Rectal smooth muscle tissue (tissue), 1 donor: ENCODE measurements at regions not wholly inside any gene's neighbourhood (a gene's known extent, or its start where the extent isn't known, plus 50 kb on each side); places are given as distances from the start of the nearest gene placed in this dataset.
"Not testable (repeated sequence)": the region's sequence is repeated elsewhere in the genome, so short reads cannot be mapped to it uniquely, and the experiment has no call there.

Experiments used
- H3K27ac ChIP-seq: one replicate; pipeline ENCODE4 v1.7.0; 2013; ENCODE audit warnings: low read depth, low read length, inconsistent platforms
- H3K27me3 ChIP-seq: one replicate; pipeline ENCODE4 v1.7.0; 2013; ENCODE audit warnings: low read length; ENCODE audit not compliant: control insufficient read depth, insufficient read depth
- H3K36me3 ChIP-seq: one replicate; pipeline ENCODE4 v1.7.0; 2013; ENCODE audit warnings: low read length; ENCODE audit not compliant: control insufficient read depth, insufficient read depth
- H3K4me1 ChIP-seq: one replicate; pipeline ENCODE4 v1.7.0; 2013; ENCODE audit warnings: low read length; ENCODE audit not compliant: control insufficient read depth, insufficient read depth
- H3K4me3 ChIP-seq: one replicate; pipeline ENCODE4 v1.7.0; 2013; ENCODE audit warnings: low read length
- H3K9ac ChIP-seq: one replicate; pipeline ENCODE4 v1.7.0; 2013; ENCODE audit warnings: low read length

- not testable (repeated sequence) for H3K27me3 ChIP-seq, H3K4me1 ChIP-seq, H3K36me3 ChIP-seq, H3K9ac ChIP-seq, H3K27ac ChIP-seq, H3K4me3 ChIP-seq
Measured at GRCh38 chr1:206320227-206320626, 116.9 kb downstream of the SRGAP2 start.

- H3K9ac ChIP-seq, H3K27me3 ChIP-seq, H3K36me3 ChIP-seq, H3K27ac ChIP-seq, H3K4me1 ChIP-seq, H3K4me3 ChIP-seq: not testable (repeated sequence)
Measured at GRCh38 chr1:206326159-206326939, 123.0 kb downstream of the SRGAP2 start.

GRCh38 chr1:206331597-206331996 lies 128.3 kb downstream of the SRGAP2 start:
- H3K27ac ChIP-seq, H3K36me3 ChIP-seq, H3K27me3 ChIP-seq, H3K4me3 ChIP-seq, H3K4me1 ChIP-seq, H3K9ac ChIP-seq: not testable (repeated sequence)

- not testable (repeated sequence) for H3K27me3 ChIP-seq, H3K4me1 ChIP-seq, H3K4me3 ChIP-seq, H3K9ac ChIP-seq, H3K27ac ChIP-seq, H3K36me3 ChIP-seq
Measured at GRCh38 chr1:206333316-206333715, 130.0 kb downstream of the SRGAP2 start.

GRCh38 chr1:206333897-206334296 lies 130.6 kb downstream of the SRGAP2 start:
- H3K27me3 ChIP-seq, H3K4me1 ChIP-seq, H3K9ac ChIP-seq, H3K27ac ChIP-seq, H3K4me3 ChIP-seq, H3K36me3 ChIP-seq: not testable (repeated sequence)

- H3K27ac ChIP-seq, H3K9ac ChIP-seq, H3K27me3 ChIP-seq, H3K4me1 ChIP-seq, H3K4me3 ChIP-seq, H3K36me3 ChIP-seq: not testable (repeated sequence)
Measured at GRCh38 chr1:206334481-206334880, 131.1 kb downstream of the SRGAP2 start.

- not testable (repeated sequence) for H3K27ac ChIP-seq, H3K9ac ChIP-seq, H3K36me3 ChIP-seq, H3K27me3 ChIP-seq, H3K4me1 ChIP-seq, H3K4me3 ChIP-seq
Measured at GRCh38 chr1:206335162-206335561, 131.8 kb downstream of the SRGAP2 start.

GRCh38 chr1:206335875-206336846 lies 132.8 kb downstream of the SRGAP2 start:
- H3K27ac ChIP-seq, H3K9ac ChIP-seq, H3K27me3 ChIP-seq, H3K36me3 ChIP-seq, H3K4me1 ChIP-seq, H3K4me3 ChIP-seq: not testable (repeated sequence)

- not testable (repeated sequence) for H3K9ac ChIP-seq, H3K4me3 ChIP-seq, H3K27me3 ChIP-seq, H3K4me1 ChIP-seq, H3K27ac ChIP-seq, H3K36me3 ChIP-seq
Measured at GRCh38 chr1:206337024-206337423, 133.3 kb upstream of the IKBKE start.

- not testable (repeated sequence) for H3K4me3 ChIP-seq, H3K27me3 ChIP-seq
Measured at GRCh38 chr1:206350493-206351275, 119.6 kb upstream of the IKBKE start.

GRCh38 chr1:206351276-206352052 lies 118.8 kb upstream of the IKBKE start:
- H3K4me3 ChIP-seq, H3K9ac ChIP-seq, H3K27ac ChIP-seq, H3K36me3 ChIP-seq, H3K4me1 ChIP-seq, H3K27me3 ChIP-seq: not testable (repeated sequence)

More at GRCh38 chr1:206350493-206351275, 119.6 kb upstream of the IKBKE start:
- H3K27ac ChIP-seq, H3K36me3 ChIP-seq, H3K9ac ChIP-seq, H3K4me1 ChIP-seq: not testable (repeated sequence)

- H3K27ac ChIP-seq, H3K4me1 ChIP-seq, H3K4me3 ChIP-seq, H3K9ac ChIP-seq, H3K36me3 ChIP-seq, H3K27me3 ChIP-seq: not testable (repeated sequence)
Measured at GRCh38 chr1:206356310-206356709, 114.0 kb upstream of the IKBKE start.
